Chondrocyte (in vitro differentiated cells): ENCODE measurements at regions not wholly inside any gene's neighbourhood (a gene's known extent, or its start where the extent isn't known, plus 50 kb on each side); places are given as distances from the start of the nearest gene placed in this dataset.

ENCODE experiments used
- DNase-seq: peaks from one replicate; pipeline ENCODE4 v3.0.0; 2021; ENCODE audit warnings: mixed read lengths, low spot score
- H3K27ac Mint-ChIP-seq: one replicate; pipeline ENCODE4 v1.8.0; 2021; ENCODE audit warnings: mild to moderate bottlenecking, moderate library complexity, mixed read lengths; ENCODE audit not compliant: unreplicated experiment
- H3K27me3 Mint-ChIP-seq: 2 replicates; pipeline ENCODE4 v1.8.0; 2021; ENCODE audit warnings: low read depth, mixed read lengths
- H3K36me3 Mint-ChIP-seq: 2 replicates; pipeline ENCODE4 v1.8.0; 2021; ENCODE audit warnings: low read depth, mixed read lengths
- H3K4me1 Mint-ChIP-seq: 2 replicates; pipeline ENCODE4 v1.8.0; 2021; ENCODE audit warnings: low read depth, mild to moderate bottlenecking, mixed read lengths
- H3K4me3 Mint-ChIP-seq: one replicate; pipeline ENCODE4 v1.8.0; 2021; ENCODE audit warnings: mild to moderate bottlenecking, moderate library complexity, mixed read lengths; ENCODE audit not compliant: unreplicated experiment
- H3K9me3 Mint-ChIP-seq: 2 replicates; pipeline ENCODE4 v1.8.0; 2021; ENCODE audit warnings: low read depth, mixed read lengths
- TF ChIP-seq, protein P1 (sequence below): fragments of 200-600 bp; sonication (generic); IDR thresholded peaks from 2 replicates; pipeline ENCODE4 v1.5.0; 2021; ENCODE audit warnings: antibody characterized with exemption, mild to moderate bottlenecking, moderate library complexity

DNA sequence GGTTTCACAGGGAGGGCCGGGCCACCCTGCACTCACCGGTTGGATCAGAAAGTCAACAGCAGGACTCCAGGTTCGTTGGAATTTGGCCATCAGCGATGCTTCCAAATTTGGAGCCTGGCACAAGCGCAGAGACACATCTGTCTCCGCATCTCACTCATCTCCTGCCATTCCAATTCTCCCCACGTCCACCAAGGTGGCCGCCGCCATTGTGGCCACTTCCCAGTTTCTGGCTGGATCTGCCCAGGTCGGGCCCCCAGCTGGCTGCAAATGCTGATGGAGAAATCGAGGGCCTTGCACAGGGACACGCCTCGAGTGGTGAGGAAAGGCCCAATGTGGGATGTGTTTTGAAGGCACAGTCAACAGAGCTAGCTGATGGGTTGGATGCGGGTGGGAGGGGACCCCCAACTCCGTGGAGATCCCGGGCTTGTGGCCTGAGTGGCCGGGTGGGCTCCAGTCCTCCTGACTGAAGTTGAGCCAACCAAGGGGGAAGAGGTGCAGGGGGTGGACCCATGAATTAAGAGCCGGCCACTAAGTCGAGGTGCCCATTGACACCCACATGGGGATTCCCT, 102.7 kb downstream of the CRYAA start:
- Mint-ChIP-seq H3K4me3 (no peak overlapping the region), H3K27ac (no peak overlapping the region), H3K27me3 (peaks cover 10% of the 10 kb centered on the region), H3K36me3 (no peaks in the 10 kb centered on the region), H3K9me3 (no peaks in the 10 kb centered on the region), H3K4me1 (peaks cover 5% of the 10 kb centered on the region)
- TF ChIP-seq, protein P1, sequence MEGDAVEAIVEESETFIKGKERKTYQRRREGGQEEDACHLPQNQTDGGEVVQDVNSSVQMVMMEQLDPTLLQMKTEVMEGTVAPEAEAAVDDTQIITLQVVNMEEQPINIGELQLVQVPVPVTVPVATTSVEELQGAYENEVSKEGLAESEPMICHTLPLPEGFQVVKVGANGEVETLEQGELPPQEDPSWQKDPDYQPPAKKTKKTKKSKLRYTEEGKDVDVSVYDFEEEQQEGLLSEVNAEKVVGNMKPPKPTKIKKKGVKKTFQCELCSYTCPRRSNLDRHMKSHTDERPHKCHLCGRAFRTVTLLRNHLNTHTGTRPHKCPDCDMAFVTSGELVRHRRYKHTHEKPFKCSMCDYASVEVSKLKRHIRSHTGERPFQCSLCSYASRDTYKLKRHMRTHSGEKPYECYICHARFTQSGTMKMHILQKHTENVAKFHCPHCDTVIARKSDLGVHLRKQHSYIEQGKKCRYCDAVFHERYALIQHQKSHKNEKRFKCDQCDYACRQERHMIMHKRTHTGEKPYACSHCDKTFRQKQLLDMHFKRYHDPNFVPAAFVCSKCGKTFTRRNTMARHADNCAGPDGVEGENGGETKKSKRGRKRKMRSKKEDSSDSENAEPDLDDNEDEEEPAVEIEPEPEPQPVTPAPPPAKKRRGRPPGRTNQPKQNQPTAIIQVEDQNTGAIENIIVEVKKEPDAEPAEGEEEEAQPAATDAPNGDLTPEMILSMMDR = no peak
- DNase-seq = peak; percentile 58

DNA sequence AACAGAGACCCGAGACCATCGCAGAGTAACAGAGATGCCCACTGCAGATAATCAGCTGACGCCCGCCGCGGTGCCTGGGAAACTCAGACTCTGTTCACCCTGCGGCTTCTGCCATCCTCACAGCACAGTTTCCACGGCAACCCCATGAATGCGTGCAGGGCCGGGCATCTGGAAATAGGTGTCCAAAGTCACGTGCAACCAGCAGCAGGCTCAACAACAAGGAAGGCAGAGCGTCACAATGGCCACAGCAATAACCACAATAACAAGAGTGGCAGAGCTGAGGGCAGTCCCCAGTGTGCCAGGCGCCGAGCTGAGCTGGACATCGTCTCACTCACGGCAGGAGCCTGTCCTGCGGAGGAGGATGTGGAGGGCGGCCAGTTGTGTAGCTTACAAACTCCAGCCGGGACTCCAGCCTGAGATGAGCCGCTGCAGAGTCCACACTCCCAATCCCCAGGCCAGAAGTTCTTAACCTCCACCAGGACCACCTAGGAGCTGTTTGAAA, 102.0 kb downstream of the CRYAA start:
- Mint-ChIP-seq H3K4me1 (peaks cover 5% of the 10 kb centered on the region), H3K4me3 (no peak overlapping the region), H3K36me3 (no peaks in the 10 kb centered on the region), H3K27me3 (peaks cover 8% of the 10 kb centered on the region), H3K9me3 (no peaks in the 10 kb centered on the region), H3K27ac (no peak overlapping the region)
- TF ChIP-seq, protein P1 = no peak
- DNase-seq = peak; percentile 89

DNA sequence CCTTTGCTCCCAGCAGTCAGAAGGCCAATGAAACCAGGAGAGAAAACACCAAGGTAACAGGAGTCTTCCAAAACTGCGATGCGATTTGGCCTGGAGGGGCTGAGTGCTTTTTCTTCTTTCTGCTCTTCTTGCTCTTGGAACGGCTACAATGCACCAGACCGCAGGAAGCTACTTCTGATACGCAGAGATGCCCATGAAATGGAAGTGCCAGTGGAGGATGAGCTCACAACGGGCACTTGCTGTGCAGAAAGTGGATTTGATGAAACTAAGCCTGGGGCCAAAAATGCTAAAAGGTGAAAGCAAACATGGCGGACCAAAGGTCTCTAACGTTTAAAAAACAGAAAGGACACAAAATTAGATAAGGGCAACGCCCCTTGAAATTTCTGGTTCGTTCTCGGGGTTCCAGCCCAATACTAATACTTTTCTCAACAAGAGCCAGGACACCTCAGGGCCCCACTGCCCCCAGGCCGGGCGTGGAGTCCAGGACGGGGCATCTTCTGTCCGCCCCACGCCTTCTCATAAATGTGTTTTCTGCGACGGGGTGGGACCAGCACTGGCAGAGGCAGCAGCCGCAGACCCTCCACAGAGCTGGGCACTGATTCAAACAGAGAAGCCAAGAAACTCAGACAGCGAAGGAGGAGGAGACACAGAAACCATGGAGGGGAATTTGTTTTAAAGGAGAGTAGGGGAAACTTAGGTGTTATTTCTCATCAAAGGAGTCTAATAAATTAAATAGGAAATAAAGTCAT, 101.3 kb downstream of the CRYAA start:
- DNase-seq = peak; percentile 36
- H3K4me1 Mint-ChIP-seq = peaks cover under 1% of the 10 kb centered on the region
- TF ChIP-seq, protein P1 = no peak
- H3K27ac Mint-ChIP-seq = no peak overlapping the region
- peaks cover 6% of the 10 kb centered on the region for H3K27me3 Mint-ChIP-seq
- no peak overlapping the region for H3K4me3 Mint-ChIP-seq
- H3K36me3 Mint-ChIP-seq = no peaks in the 10 kb centered on the region
- no peaks in the 10 kb centered on the region for H3K9me3 Mint-ChIP-seq

DNA sequence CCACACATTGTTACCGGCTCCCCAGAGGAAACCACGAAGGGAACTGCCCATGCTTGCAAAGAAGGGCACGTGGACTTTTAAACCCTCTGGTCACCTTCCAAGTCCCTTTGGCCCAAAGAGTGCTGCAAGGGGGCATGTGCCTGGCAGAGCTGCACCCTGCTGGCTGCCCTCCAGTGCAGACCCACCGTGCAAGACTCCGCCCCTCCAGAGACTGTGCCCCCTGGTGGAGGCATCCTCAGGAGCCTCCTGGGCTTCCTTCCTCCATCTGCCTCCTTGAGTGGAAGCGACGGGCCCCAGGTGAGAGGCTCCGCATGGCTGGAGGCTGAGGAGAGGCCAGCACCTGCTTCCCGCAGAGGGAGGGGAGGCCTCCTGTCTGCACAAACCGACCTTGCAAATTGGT, 100.6 kb downstream of the CRYAA start:
- TF ChIP-seq, protein P1 = peak; percentile 22
- Mint-ChIP-seq H3K4me1 (no peaks in the 10 kb centered on the region), H3K27ac (no peak overlapping the region), H3K36me3 (no peaks in the 10 kb centered on the region), H3K4me3 (no peak overlapping the region), H3K27me3 (peaks cover 6% of the 10 kb centered on the region), H3K9me3 (no peaks in the 10 kb centered on the region)
- peak; percentile 59 for DNase-seq

DNA sequence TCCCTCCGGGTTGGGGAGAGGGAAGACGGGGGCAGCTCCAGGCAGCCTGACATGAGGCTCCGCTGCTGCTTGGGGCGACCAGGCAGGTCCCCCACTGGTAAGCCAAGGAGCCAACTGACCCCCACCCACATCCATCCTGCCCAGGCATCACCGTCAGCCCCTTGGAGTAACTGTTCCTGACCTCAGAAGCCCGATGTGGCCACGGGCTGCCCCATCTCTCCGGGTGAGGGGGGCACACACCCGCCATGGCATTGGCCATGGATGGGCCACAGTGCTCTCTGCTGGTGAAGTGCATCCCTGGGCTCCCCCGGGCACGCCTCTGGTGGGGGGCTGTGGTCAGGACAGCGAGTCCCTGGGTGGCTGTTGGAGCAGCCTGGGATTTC, 100.0 kb downstream of the CRYAA start:
- Mint-ChIP-seq H3K4me1 (no peaks in the 10 kb centered on the region), H3K36me3 (no peaks in the 10 kb centered on the region), H3K27ac (no peak overlapping the region), H3K27me3 (peaks cover 3% of the 10 kb centered on the region), H3K4me3 (no peak overlapping the region), H3K9me3 (no peaks in the 10 kb centered on the region)
- TF ChIP-seq, protein P1 = no peak
- DNase-seq = peak; percentile 72
